ENCODE measurements at regions not wholly inside any gene's neighbourhood (a gene's known extent, or its start where the extent isn't known, plus 50 kb on each side); places are given as distances from the start of the nearest gene placed in this dataset.

DNA sequence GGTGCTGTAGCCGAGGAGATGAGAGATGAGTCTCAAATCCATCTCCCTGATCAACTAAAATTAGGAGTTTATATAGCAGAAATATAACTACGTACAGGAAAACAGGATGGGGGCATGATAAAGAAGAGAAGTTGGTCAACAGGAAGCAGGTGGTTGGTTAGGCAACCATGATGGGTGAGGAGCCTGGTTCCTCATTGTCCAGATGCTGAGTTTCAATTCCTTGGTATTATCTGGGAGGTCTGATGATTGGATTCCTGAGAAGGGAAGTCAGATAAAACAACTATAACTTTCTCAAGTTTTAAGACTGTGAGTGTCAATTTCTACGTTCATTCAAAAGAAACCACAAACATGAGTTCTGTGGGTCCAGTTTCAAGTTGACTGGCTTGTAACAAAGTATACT lies 323.9 kb downstream of the MTRR start:
- Histone ChIP-seq H3K27me3 (no peaks in the 10 kb centered on the region), H3K9me3 (no peaks in the 10 kb centered on the region), H3K4me3 (no peak overlapping the region), H3K4me1 (no peaks in the 10 kb centered on the region), H3K36me3 (no peaks in the 10 kb centered on the region), H3K27ac (no peak overlapping the region)
- WGBS: 74% methylated on average over 3 of the region's 3 CpGs
- no peak for DNase-seq (ENCODE audit: low spot score in 2 of 2)
- TF ChIP-seq, protein P1, sequence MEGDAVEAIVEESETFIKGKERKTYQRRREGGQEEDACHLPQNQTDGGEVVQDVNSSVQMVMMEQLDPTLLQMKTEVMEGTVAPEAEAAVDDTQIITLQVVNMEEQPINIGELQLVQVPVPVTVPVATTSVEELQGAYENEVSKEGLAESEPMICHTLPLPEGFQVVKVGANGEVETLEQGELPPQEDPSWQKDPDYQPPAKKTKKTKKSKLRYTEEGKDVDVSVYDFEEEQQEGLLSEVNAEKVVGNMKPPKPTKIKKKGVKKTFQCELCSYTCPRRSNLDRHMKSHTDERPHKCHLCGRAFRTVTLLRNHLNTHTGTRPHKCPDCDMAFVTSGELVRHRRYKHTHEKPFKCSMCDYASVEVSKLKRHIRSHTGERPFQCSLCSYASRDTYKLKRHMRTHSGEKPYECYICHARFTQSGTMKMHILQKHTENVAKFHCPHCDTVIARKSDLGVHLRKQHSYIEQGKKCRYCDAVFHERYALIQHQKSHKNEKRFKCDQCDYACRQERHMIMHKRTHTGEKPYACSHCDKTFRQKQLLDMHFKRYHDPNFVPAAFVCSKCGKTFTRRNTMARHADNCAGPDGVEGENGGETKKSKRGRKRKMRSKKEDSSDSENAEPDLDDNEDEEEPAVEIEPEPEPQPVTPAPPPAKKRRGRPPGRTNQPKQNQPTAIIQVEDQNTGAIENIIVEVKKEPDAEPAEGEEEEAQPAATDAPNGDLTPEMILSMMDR (IDR thresholded peaks at IDR 0.05): no peak
- TF ChIP-seq POLR2AphosphoS5 (IDR thresholded peaks at IDR 0.05) (no peak), EP300 (IDR thresholded peaks at IDR 0.05) (no peak), POLR2A (IDR thresholded peaks at IDR 0.05) (no peak)

DNA sequence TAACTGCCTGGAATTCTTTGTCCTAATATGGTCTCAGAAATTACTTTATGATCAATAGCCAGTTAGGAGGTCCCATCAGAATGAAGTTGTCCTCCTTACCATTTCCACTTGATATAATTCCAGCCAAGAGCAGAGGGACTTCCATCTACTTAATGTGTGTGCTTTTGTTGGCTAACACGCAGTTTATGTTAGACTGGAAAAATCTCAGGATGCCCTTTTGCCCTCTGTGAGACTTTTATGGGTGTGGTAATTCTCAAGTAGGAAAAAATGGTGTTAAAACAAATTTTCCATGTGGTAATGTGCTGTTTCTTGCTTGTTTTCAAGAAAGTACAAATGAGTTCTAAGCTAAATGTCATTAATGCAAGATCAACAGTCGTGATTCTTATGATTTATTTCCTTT lies 327.1 kb downstream of the MTRR start:
- Histone ChIP-seq H3K27ac (no peak overlapping the region), H3K9me3 (no peaks in the 10 kb centered on the region), H3K4me1 (no peaks in the 10 kb centered on the region), H3K27me3 (no peaks in the 10 kb centered on the region), H3K4me3 (no peak overlapping the region), H3K36me3 (no peaks in the 10 kb centered on the region)
- TF ChIP-seq POLR2AphosphoS5 (IDR thresholded peaks at IDR 0.05): no peak
- TF ChIP-seq, protein P1 (IDR thresholded peaks at IDR 0.05): no peak
- no peak for TF ChIP-seq POLR2A (IDR thresholded peaks at IDR 0.05)
- no peak for TF ChIP-seq EP300 (IDR thresholded peaks at IDR 0.05)
- WGBS: 40% methylated on average over 2 of the region's 2 CpGs
- no peak for DNase-seq (ENCODE audit: low spot score in 2 of 2)

DNA sequence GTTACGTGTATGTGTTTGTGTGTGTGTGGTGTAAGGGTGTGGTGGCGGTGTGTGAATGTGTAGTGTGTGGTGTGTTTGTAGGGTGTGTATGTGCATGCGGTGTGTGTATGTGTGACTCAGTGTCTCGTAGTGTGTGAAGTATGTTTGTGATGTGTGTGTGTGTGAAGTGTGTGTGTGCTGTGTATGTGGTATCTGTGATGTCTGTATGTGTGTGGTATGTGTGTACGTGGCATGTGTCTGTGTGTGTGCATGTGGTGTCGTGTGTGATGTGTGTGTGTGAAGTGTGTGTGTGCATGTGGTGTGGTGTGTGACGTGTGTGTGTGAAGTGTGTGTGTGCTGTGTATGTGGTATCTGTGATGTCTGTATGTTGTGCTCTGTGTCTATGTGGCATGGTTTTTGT lies 339.4 kb downstream of the MTRR start:
- Histone ChIP-seq H3K27ac (no peak overlapping the region), H3K4me3 (no peak overlapping the region), H3K36me3 (no peaks in the 10 kb centered on the region), H3K27me3 (no peaks in the 10 kb centered on the region), H3K4me1 (no peaks in the 10 kb centered on the region), H3K9me3 (no peaks in the 10 kb centered on the region)
- no peak for TF ChIP-seq EP300 (IDR thresholded peaks at IDR 0.05)
- TF ChIP-seq POLR2AphosphoS5 (IDR thresholded peaks at IDR 0.05): no peak
- TF ChIP-seq, protein P1 (IDR thresholded peaks at IDR 0.05): no peak
- TF ChIP-seq POLR2A (IDR thresholded peaks at IDR 0.05): no peak
- WGBS: 95% methylated on average over 7 of the region's 7 CpGs
- DNase-seq (ENCODE audit: low spot score in 2 of 2): no peak

DNA sequence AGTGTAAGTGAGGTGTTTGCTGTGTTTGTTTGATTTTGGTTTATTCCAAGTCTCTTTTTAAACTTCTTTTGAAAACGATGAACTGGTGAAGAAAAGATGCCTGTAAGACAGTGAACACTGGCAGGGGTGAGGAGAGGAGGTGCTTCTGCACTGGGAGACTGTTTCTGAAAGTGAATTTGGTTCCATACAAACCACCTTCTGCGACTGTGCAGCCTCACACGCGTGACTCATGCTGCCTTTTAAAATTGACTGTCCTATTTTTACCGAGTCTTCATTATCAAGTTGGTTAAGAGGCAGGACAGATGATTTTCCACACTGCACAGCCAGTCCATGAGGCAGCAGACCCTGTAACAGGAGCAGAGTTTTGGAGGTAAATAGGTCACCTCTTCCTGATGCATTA lies 340.6 kb downstream of the MTRR start:
- Histone ChIP-seq H3K4me3 (no peak overlapping the region), H3K36me3 (no peaks in the 10 kb centered on the region), H3K27me3 (no peaks in the 10 kb centered on the region), H3K9me3 (no peaks in the 10 kb centered on the region), H3K27ac (no peak overlapping the region), H3K4me1 (no peaks in the 10 kb centered on the region)
- WGBS: 61% methylated on average over 5 of the region's 5 CpGs
- TF ChIP-seq, protein P1 (IDR thresholded peaks at IDR 0.05): no peak
- TF ChIP-seq POLR2A (IDR thresholded peaks at IDR 0.05) (no peak), EP300 (IDR thresholded peaks at IDR 0.05) (no peak), POLR2AphosphoS5 (IDR thresholded peaks at IDR 0.05) (no peak)
- no peak for DNase-seq (ENCODE audit: low spot score in 2 of 2)

DNA sequence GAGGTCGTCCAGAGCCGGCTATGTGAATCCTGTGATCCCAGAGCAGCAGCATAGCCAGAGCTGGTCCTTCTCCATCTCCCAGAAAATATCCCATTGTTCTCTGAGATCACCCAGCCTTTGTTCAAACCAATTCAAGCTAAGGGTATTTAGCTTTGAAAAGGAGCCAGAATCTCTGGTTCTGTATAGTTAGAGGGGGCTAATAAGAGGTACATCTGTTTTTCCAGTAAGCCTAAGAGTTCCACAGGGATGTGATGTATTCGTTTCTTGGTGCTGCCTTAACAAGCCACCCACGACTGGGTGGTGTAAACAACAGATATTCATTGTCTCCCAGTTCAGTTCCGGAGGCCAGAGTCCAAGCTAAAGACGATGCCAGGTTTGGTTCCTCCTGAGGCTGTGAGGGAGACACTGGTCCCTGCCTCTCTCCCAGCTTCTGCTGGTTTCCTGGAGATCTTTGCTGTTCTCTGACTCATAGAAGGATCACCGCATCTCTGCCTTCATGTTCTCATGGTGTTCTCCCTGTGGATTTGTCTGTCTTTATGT lies 344.8 kb downstream of the MTRR start:
- WGBS: 34% methylated on average over 7 of the region's 7 CpGs
- Histone ChIP-seq H3K9me3 (no peaks in the 10 kb centered on the region), H3K4me1 (no peaks in the 10 kb centered on the region), H3K27me3 (no peaks in the 10 kb centered on the region), H3K27ac (no peak overlapping the region), H3K4me3 (no peak overlapping the region), H3K36me3 (no peaks in the 10 kb centered on the region)
- no peak for DNase-seq (ENCODE audit: low spot score in 2 of 2)
- TF ChIP-seq POLR2A (IDR thresholded peaks at IDR 0.05): no peak
- TF ChIP-seq, protein P1 (IDR thresholded peaks at IDR 0.05): no peak
- TF ChIP-seq EP300 (IDR thresholded peaks at IDR 0.05): no peak
- no peak for TF ChIP-seq POLR2AphosphoS5 (IDR thresholded peaks at IDR 0.05)
